Ovary (tissue), 7 donors: ENCODE measurements at regions not wholly inside any gene's neighbourhood (a gene's known extent, or its start where the extent isn't known, plus 50 kb on each side); places are given as distances from the start of the nearest gene placed in this dataset.

ENCODE experiments used
- DNase-seq, 5 donors: peaks; one replicate each; pipeline ENCODE4 v3.0.0-alpha.2; 2019 to 2020
- H3K27ac ChIP-seq, 2 donors: fragments of 200-600 bp; one replicate each; pipeline versions ENCODE4 v1.5.1 to v1.8.0; 2019 to 2022
- H3K27me3 ChIP-seq: fragments of 200-600 bp; one replicate; pipeline ENCODE4 v1.8.0; 2022
- H3K36me3 ChIP-seq: fragments of 200-600 bp; sonication (generic); one replicate; pipeline ENCODE4 v1.5.1; 2019
- H3K4me1 ChIP-seq: one replicate; pipeline ENCODE4 v1.8.1; 2013; ENCODE audit warnings: mild to moderate bottlenecking, moderate library complexity; ENCODE audit not compliant: insufficient read depth
- H3K4me3 ChIP-seq: fragments of 200-600 bp; sonication (generic); one replicate; pipeline ENCODE4 v1.5.1; 2017
- H3K9me3 ChIP-seq, 2 donors: fragments of 200-600 bp in 1 of 2; sonication (generic) in 1 of 2; one replicate each; pipeline versions ENCODE4 v1.5.1 to v1.8.1; 2013 to 2019; ENCODE audit warnings: mild to moderate bottlenecking in 1 of 2, moderate library complexity in 1 of 2
- CTCF ChIP-seq, 3 donors: fragments of 450-650 bp in 2 of 3; fragments of 200-600 bp in 1 of 3; IDR thresholded peaks; one replicate each; pipeline versions ENCODE4 v1.5.1 to v1.8.0; 2016 to 2022; ENCODE audit warnings: antibody characterized with exemption in 3 of 3, mild to moderate bottlenecking in 1 of 3
- EP300 ChIP-seq: sonication (generic); formaldehyde crosslinking; IDR thresholded peaks from one replicate; pipeline ENCODE4 v1.6.1; 2017; ENCODE audit warnings: antibody characterized with exemption
- POLR2A ChIP-seq: fragments of 450-650 bp; IDR thresholded peaks from one replicate; pipeline ENCODE4 v1.6.1; 2017; ENCODE audit warnings: antibody characterized with exemption, mild to moderate bottlenecking, moderate library complexity
- WGBS, 3 donors: extraction: QIAGEN DNeasy Blood & Tissue Kit in 1 of 3; methylation state at CpG; one replicate each; pipeline versions ENCODE4 v1.1.5 to v1.1.7; 2013 to 2017; 5-methylcytosine and 5-hydroxymethylcytosine counted together
- intact Hi-C, 4 donors: fragments of 100-400 bp; cut with DNase I; formaldehyde crosslinking; loops; one replicate each; pipeline versions ENCODE4 v1.11.0 to v1.15.1; 2022 to 2023
- donor health status: DM: no; HTN: no; CAD: no; lungs with moderate emphysema.
- donor health status: DM: no; HTN: no; CAD: no.
- donor health status: Bipolar disorder and iron deficiency.
- donor health status: DM: no; HTN: no; CAD: no.
- donor health status: DM: yes; HTN: yes; CAD: no.

GRCh38 chr14:87141801-87142200, 851.2 kb downstream of the GALC start:
- no peak overlapping the region for H3K27ac ChIP-seq
- intact Hi-C loops, result no loop called here
- H3K27me3 ChIP-seq, result no peaks in the 10 kb centered on the region
- H3K4me1 ChIP-seq, result no peaks in the 10 kb centered on the region
- no peak for DNase-seq
- no peaks in the 10 kb centered on the region for H3K9me3 ChIP-seq
- H3K36me3 ChIP-seq, result no peaks in the 10 kb centered on the region
- TF ChIP-seq EP300, result no peak
- no peak for TF ChIP-seq POLR2A
- TF ChIP-seq CTCF (IDR thresholded peaks at IDR 0.05), result no peak
- WGBS, 3 donors, result 79 to 87% (median 85%) methylated on average over 2 of the region's 2 CpGs
- H3K4me3 ChIP-seq, result no peak overlapping the region

DNA sequence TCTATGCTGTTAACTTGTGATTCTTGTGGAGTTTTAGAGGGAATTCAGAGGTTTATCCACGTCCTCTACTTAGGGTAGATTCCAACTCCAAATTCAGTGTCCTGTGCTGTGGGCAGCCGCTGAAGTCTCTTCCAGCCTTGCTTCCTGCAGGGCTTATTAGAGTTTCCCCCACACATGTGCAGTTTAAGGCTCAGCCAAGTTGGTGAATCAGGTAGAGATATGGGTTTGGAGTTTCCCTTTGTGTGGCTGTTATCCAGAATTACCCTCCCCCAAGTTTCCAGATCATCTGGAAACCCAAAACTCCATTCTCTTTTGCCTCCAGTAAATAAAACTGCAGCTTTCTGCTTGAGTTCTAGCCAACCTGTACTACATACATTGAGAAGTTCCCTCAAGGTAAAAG, 853.7 kb downstream of the GALC start:
- no peak for TF ChIP-seq CTCF (IDR thresholded peaks at IDR 0.05)
- TF ChIP-seq EP300, result no peak
- no peak for TF ChIP-seq POLR2A
- no peaks in the 10 kb centered on the region for H3K27me3 ChIP-seq
- no peak for DNase-seq
- no peak overlapping the region for H3K27ac ChIP-seq
- no peaks in the 10 kb centered on the region for H3K9me3 ChIP-seq
- WGBS, 3 donors, result 16 to 19% (median 18%) methylated on average over 2 of the region's 2 CpGs
- H3K4me1 ChIP-seq, result no peaks in the 10 kb centered on the region
- no peak overlapping the region for H3K4me3 ChIP-seq
- intact Hi-C loops, result no loop called here
- no peaks in the 10 kb centered on the region for H3K36me3 ChIP-seq

DNA sequence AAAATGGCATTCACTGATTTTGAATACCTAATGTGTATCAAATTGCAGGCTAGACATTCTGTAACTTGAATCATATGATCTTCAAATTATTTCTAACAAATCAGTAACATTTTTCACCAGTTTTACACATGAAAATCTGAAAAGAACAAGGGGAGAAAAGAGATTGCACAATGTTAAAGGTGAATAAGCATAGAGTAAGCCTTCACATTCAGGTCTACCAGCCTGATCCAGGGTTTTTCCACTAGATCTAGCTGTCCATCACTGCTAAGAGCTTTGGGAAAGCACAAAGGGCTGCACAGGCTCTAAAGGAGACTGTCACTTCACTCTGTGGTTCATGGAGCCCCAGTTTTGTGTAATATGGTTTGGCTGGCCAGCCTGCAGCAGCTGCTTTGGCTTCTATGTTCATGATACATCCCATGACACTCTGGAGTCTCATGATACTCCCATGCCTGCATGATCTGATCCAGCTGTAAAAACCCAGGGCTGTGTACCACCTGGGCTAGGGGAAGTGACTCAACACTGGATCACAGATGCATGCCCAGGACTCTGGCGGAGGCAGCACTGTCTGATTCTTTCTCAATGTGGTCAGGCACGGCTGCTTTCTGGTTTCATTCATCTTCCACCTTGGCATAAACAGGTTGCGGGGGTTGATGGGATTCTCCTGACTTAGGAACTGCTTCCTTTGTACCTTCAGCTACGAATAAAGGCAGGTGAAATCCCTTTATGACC, 859.7 kb downstream of the GALC start:
- WGBS, 3 donors, result 58 to 63% (median 63%) methylated on average over 4 of the region's 4 CpGs
- Histone ChIP-seq H3K4me3 (no peak overlapping the region), H3K36me3 (no peaks in the 10 kb centered on the region), H3K4me1 (no peaks in the 10 kb centered on the region), H3K9me3 (no peaks in the 10 kb centered on the region), H3K27ac (no peak overlapping the region), H3K27me3 (no peaks in the 10 kb centered on the region)
- no peak for DNase-seq
- no peak for TF ChIP-seq CTCF (IDR thresholded peaks at IDR 0.05)
- TF ChIP-seq EP300, result no peak
- TF ChIP-seq POLR2A, result no peak
- intact Hi-C loops, result no loop called here

DNA sequence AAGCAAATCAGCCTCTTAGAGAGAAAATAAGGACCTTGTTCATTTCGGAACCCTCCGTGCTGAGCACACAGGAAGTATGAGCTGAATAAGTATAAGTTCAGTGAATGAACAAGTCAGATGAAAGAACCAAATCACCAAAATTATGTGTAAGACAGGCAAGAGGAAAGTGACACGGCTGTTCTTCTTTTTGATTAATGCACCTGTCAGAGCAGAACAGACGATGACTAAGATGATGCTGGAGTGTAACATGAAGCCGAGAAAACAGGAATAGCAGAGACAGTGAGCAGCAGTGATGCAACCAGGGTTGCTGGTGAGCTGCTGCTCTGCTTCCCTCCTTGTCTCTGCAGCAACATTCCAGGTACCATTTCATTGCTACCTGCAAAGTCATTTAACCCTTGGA, 861.1 kb downstream of the GALC start:
- intact Hi-C loops, result no loop called here
- WGBS, 3 donors, result 23 to 36% (median 33%) methylated on average over 5 of the region's 5 CpGs
- H3K36me3 ChIP-seq, result no peaks in the 10 kb centered on the region
- no peak for DNase-seq
- no peaks in the 10 kb centered on the region for H3K27me3 ChIP-seq
- TF ChIP-seq POLR2A (no peak), CTCF (IDR thresholded peaks at IDR 0.05) (no peak)
- H3K4me1 ChIP-seq, result no peaks in the 10 kb centered on the region
- H3K9me3 ChIP-seq, result no peaks in the 10 kb centered on the region
- H3K27ac ChIP-seq, result no peak overlapping the region
- no peak overlapping the region for H3K4me3 ChIP-seq
